Fibroblast of upper back skin (primary cell): ENCODE measurements at regions not wholly inside any gene's neighbourhood (a gene's known extent, or its start where the extent isn't known, plus 50 kb on each side); places are given as distances from the start of the nearest gene placed in this dataset.
"Not testable (repeated sequence)": the region's sequence is repeated elsewhere in the genome, so short reads cannot be mapped to it uniquely, and the experiment has no call there.

Experiments
- DNase-seq: peaks from one replicate; pipeline ENCODE4 v3.0.0-alpha.2; 2013

DNA sequence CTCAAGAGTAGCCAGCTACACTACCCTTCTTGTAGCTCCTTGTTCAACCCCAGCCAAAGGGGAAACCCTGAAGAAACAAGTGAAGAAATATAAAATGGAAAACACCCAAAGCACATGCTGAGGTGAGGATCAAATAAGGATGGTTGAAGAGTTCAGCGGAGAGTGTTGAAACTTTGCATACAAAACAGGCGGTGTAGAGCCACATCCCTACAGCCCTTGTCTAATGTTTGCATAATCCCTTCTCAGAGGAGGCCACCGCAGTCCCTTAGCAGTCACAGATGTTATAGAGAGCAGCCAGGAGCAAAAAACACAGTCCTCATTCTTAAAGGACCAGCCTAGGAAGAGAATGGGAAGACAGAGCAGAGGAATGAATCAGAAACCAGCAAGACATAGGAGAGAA, 350.7 kb upstream of the SASH1 start:
- no peak for DNase-seq

DNA sequence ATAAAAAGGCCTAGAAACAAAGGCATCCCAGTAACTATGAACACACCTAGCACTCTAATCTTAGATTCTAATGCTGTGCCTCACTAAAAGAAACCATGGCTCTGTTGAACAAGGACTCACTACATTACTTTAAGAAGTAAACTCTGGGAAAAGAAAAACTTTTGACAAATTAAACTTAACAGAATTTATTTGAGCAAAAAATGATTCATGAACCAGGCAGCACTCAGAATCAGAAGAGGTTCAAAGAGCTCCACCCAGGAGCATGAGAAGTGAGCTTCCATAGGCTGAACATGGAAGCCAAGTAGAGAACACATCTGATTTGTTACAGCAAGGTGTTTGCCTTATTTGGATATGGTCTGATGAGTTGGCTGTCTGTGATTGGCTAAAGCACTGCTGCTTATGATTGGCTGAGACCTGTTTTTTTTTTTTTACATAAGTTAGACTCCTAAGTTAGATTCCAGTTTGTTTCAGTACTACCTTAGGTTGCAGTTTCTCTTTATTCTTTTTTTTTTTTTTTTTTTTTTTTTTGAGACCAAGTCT, 343.6 kb upstream of the SASH1 start:
- no peak for DNase-seq

DNA sequence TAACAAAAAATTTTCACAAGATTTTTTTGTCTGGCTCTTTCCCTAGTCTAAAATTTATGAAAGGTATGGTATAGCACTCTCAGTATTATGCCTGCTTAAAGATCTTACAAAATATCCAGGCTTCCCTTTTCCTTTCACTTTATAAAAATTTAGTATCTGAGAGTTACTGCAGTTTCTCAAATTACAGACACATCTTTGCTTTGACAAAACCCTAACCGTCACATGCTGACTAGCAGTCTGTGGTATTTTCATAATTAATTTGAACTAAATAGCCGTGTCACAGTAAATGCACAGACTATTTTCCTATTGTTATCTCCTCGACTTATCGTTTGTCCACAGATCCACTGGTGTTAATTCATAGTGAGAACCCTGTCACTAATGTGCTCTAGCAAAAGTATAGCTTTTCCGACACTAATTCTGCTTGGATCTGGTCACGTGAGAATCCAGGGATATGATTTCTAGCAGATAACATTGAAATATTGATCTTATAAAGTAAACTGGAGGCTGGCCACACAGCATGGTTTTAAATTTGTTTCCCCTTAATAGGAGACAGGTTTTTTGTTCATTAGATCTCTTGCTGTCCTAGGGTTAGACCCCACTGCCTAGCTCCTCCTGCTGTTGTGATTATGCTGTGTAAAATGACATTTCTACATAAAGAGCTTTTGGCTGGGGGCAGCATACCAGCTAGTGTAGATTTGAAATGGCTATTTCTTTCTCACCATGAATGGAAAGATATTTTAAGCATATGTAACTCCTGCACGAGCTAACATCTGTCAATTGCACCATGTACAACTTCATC, 340.6 kb upstream of the SASH1 start:
- DNase-seq = no peak

DNA sequence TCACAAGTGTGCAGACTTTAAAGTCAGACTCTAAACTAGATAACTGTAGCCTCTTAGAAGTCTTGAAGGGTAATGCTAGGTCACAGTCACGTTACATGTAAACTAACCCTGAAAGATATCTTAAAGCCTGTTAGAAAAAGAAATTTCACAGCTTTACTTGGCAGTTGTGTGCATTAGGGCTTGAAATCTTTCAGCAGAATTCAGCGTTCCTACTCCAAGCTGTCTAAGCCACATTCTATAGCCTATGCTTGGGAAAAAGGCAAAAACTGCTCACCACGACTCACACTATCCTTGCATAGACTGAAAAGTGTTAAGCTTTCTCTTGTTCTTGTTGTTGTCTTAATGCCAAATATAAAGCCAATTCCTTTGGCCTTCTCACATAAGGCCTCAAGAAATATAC, 338.0 kb upstream of the SASH1 start:
- DNase-seq = no peak

DNA sequence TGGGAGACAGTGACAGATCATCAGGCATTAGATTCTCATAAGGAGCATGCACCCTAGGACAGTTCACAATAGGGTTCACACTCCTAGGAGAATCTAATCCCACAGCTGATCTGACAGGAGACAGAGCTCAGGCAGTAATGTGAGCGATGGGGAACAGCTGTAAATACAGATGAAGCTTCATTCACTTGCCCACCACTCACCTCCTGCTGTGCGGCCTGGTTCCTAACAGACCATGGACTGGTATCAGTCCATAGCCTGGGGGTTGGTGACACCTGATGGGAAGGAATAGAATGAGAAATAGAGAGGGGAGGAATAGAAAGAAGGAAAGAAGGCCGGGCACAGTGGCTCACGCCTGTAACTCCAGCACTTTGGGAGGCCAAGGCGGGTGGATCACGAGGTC, 336.8 kb upstream of the SASH1 start:
- DNase-seq = no peak

DNA sequence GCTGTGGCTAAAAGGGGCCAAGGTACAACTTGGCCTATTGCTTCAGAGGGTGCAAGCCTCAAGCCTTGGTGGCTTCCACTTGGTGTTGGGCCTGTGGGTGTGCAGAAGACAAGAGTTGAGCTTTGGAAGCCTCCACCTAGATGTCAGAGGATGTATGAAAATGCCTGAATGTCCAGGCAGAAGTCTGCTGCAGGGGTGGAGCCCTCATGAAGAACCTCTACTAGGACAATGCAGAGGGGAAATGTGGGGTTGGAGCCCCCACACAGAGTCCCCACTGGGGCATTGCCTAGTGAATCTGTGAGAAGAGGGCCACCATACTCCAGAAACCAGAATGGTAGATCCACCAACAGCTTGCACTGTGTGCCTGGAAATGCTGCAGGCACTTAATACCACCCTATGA, 332.1 kb upstream of the SASH1 start:
- DNase-seq = not testable (repeated sequence)

DNA sequence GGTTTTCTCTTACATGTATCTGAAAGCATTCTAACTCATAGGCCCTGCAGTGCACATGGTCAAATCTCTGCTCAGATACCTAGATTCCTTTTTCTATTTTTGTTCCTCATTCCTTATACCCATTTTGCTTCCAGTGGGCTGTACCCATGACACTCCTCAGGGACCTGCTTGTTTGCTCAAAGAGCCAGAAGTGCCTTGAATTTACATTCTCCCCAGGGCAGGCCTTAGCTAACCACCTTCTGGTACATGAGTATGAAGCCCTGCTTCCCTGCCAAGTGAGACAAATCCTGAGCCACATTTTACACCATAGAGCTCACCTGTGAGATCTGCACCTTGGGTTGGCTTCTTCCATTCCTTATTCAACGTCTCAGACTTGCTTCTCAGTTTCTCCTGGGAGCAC, 326.6 kb upstream of the SASH1 start:
- DNase-seq = no peak

DNA sequence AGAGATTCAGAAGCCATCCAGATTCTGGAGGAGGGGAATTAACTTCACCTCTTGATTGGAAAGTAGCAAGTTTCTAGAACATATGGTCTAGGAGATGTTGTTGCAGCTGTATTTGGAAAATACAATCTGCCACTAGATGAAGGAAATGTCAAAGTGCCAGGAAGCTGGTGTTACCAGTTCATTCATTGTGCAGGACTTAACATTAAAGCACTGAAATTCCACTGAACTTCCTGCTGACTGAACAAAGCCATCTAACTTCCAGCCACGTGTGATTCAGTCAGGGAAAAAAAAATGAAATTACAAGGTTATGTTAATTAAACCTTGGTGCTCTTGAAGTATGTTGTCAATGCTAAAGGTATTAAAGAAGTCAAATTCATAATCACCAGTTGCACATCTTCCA, 321.5 kb upstream of the SASH1 start:
- no peak for DNase-seq

DNA sequence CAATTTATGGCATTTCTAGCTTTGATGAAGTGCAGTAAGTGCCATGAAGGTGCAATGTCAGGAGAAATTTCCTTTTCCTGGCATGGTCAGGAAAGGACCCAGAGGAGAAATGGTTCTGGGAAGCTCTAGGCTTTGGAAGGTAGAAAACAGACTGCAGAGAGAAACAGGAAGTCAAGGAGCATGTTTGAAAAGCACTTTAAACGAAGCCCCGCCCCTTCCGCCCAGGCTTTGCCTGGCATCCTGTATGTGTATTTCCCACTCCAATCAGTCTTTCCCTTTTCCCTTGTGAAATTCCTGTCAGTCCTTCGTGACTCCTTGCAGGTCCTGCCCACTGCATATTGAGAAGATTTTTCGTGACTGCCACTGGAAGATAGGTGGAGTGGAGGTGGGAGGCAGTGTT, 320.9 kb upstream of the SASH1 start:
- no peak for DNase-seq

DNA sequence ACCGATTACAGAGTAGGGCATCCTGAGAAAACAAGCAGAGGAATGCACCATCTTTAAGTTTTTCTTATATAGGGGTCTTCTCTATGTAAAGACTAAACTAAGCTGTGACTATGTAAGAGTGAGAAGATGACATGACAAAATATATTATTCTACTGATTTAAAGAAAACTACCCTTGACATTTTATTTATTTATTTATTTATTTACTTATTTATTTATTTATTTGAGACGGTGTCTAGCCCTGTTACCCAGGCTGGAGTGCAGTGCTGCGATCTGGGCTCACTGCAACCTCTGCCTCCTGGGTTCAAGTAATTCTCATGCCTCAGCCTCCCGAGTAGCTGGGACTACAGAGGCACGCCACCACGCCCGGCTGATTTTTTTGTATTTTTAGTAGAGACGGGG, 320.4 kb upstream of the SASH1 start:
- DNase-seq = not testable (repeated sequence)

DNA sequence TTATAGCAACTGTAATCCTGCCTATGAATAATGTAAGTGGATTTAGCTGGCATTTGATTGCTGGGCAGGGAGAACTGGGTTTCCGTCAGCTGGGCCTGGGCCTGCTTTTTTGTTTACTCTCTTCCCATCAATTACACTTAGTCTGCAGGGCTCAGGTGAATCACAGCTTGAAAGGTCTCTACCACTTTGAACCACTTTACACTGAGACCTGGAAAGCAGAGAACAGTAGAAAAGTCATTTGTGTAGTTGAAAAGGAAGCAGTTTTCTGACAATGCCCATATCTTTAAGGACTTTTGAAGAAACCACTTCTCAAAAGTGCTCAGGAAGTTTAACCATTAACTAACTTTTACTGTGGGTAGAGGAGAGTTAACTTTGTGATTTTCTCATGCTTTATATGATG, 315.4 kb upstream of the SASH1 start:
- no peak for DNase-seq

DNA sequence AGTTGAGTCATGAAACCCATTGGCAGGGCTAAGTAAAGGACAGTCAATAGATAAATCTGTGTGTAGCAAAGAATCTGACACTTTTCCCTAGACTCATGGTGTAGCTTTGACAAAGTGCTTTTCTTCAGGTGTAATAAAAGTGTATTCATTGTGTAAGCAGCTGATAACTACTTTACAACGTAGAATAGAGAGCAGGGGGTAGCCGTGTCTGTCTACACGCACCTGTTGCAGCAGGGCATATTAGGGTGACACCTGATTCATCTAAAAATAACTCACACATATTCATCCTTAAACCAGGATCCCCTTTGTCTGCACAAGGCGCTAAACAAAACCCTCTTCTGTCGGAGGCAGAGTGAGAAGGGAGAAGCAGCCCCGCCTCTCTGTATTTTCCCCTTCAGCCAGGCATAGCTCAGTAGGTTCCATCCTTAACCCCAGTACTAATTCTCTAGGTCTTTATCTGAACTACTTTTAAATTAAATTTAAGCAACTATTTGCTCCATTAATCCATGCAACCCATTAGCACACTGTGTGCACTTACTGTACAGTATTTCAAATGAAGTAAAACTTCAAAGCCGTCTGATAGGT, 306.7 kb upstream of the SASH1 start:
- DNase-seq = no peak

DNA sequence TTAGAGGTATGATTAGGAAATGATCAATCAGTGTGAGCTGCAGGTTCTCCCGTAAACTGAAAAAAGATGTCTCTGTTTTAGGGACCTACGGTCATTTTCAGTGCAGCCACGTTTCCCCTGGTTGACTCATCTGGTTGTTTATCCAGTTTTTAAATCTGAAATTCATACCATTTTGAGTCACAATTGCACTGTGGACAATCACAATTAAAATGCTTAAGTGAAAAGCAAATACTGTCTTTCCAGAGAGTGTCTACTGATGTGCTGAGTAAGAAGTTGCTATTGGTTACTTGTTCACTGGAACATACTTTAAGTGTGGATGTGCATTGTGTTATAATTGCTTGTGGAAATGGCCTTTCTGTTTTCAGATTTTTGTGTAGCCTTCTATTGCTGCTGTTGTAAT, 305.1 kb upstream of the SASH1 start:
- no peak for DNase-seq

DNA sequence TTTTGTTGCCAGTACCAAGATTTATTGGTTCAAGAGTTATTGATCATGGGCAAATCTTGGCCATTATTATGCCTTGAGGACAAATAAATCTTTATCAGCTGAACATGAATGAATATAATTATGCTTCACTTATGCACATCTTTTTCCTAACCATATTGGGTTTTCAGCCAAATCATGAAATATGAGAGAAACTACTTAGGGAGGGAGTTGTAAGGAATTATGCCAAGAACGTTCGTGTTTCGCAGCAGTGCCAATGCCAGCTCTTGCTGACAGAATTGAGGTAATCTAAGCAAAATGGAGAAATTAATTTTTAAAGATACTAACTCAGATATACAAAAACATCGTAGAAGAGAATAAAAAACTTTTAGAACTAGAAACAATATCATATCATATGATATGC, 301.1 kb upstream of the SASH1 start:
- no peak for DNase-seq

DNA sequence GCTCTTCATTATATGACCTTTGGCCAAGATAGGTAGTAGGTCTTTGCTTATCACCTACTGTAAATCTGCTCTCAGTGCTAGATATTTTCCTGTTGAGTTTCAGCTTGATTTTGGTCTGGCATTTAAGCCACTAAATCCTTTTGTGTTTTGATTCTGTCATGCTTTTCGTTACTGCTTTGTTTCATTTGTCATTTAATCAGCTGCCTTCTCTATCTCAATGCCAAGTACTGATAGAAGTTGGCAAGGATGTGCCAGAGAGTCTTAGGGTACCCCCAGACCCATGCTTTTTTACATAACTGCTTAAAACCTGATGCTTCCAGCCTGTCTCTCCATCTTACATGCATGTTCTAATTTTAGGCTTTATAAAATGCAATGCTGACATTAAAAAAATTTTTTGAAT, 300.1 kb upstream of the SASH1 start:
- DNase-seq = no peak

DNA sequence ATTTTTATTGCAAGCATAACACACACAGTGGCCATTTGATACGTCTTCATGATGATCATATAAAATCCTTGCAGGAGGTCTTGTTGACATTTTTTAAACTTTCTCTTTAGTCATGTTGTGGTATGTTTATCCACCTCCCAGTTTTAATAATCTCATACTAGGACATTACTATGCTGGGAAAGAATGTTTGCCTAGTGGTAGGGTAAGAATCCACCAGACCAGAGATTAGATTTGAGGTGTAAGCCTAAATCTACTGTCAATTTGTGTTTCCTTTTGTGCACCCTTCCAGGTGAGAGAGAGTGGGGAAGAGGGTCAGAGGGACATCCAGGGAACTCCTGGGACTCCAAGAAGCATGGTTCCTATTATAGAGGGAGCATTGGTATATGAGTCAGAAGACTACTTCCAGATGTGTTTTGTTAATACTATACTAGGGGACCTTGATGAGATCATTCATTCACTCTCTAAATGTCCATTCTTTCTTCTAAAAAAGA, 298.3 kb upstream of the SASH1 start:
- DNase-seq = peak; percentile 61

DNA sequence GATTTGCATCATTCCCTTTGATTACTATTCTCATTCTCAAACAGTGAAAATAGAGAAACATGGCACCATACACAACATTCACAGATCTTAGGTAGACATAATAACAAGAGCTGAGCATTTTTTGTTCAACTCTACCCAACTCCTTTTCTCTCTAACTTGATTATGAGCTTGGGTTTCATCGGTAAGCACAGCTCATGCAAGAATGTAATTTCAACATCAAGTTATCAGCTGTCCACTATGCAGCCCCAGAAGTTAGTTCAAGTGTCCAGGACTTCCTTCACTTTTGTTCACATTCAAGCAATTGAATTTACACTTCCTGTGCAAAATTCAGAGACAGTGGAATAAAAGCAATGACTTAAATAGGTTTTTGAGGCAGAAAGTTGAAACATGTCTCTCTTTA, 297.7 kb upstream of the SASH1 start:
- DNase-seq = no peak

DNA sequence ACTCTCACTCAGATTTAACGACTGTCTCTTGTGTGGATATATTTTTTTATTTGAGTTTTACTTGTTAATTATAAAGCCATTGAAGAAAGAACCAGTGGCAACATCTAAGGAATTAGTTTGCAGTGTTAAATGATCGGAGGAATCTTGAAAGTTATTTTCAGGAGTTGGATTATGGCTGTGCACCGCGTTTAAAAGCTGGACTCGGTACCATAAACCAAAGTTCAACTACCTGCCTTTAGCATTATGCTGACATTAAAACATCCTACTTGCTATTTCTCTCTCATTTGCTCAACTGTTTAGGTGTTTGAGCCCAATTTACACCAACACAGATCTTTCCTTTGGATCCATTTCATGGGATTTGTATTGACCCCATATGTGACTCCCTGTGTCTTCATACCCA, 289.4 kb upstream of the SASH1 start:
- DNase-seq = no peak

DNA sequence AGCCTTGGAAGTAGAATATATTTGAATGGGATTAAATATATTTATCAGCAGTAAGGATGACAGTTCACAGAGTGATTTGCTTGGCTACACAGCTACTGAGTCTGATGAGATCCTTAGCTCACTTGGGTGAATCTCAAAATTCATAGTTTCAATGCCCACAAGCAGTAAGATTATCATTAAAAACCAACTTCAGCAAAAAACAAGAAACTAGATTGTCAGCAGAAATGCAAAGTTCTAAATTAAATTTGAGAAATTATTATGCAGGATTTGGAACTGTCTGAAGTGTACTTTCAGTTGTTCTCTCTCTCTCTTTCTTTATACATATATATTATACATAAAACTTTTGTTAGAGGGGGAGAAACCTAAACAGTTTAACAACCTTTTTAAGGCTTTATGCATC, 288.8 kb upstream of the SASH1 start:
- DNase-seq = no peak

DNA sequence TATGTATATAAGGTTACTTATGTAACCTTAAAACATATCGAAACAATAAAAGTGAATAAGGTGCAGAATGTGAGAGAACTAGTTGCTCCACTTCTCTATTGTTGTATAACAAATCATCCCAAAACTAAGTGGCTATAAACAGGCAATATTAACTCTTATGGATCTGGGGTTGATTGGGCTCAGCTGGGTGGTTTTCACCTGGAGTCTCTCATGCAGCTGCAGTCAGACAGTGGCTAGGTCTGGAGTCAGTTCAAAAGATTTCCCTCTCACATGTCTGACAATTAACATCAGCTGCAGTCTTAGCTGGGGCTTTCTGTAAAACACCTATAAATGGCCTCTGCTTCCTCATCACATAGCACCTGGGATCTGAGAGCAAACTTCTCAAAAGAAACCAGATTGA, 288.4 kb upstream of the SASH1 start:
- DNase-seq = no peak

DNA sequence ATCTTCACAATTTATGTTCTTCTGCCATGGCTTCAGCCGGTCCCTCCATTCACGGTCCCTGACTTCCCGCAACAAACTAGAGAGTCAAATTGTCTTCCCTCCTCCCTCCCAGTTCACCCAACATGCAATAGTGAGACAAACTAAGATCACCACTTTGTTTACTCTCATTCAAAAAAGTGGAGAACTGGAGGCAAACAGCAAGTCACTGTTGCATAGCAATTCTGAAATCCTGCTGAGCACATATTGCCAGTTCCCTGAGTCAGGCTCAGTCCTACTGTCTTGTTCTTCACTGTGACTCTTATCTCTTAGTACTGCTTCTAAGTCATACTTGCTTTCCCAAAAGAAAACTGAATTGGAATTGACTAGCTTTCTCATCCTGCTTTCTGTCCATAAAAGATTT, 287.2 kb upstream of the SASH1 start:
- no peak for DNase-seq

DNA sequence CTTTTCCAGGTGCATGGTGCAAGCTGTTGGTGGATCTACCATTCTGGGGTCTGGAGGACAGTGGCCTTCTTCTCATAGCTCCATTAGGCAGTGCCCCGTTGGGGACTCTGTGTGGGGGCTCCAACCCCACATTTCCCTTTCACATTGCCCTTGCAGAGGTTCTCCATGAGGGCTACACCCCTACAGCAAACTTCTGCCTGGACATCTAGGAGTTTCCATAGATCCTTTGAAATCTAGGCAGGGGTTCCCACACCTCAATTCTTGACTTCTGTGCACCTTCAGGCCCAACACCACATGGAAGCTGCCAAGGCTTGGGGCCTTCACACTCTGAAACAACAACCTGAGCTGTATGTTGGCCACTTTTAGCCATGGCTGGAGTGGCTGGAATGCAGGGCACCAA, 282.8 kb upstream of the SASH1 start:
- no peak for DNase-seq

DNA sequence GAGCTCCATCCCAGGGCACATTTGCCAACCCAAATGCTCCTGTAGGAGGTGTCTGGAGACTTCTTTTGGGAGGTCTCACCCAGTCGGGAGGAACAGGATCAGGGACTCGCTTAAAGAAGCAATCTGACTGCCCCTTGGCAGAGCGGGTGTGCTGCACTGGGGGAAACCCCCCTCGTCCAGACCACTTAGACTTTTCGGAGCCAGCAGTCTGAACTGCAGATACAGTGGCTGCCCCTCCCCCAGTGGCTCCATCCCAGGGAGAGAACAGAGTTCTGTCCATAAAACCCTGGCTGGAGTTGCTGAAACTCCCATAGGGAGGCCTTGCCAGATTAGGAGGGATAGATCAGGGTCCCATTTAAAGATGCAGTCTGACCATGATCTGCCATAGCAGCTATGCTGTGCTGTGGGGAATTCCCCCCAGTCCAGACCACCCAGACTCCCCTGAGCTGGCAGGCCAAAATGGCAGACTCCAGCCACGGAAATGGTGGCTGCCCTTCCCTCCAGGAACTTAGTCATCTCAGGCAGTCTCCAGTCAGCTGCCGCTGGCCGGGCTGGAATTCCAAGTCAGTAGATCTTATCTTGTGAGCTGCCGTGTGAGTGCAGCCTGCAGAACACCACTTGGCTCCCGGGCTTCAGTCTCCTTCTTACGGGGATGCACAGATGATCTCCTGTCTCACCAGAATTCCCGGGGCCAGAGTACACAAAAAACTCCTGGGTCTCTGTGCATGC, 278.1 kb upstream of the SASH1 start:
- DNase-seq = peak; percentile 86
